GM23338 (cell line): ENCODE measurements at regions not wholly inside any gene's neighbourhood (a gene's known extent, or its start where the extent isn't known, plus 50 kb on each side); places are given as distances from the start of the nearest gene placed in this dataset.
A peak's percentile ranks its signal among the peaks of the same experiment; 100 is the strongest.

Experiments used
- ATAC-seq: fragments of 200-7000 bp; cut with Tn5 transposase; 3 replicates; pipeline ENCODE4 v1.9.1; 2020
- DNase-seq: peaks from one replicate; pipeline ENCODE4 v3.0.0-alpha.2; 2015; ENCODE audit warnings: low spot score
- H2AFZ ChIP-seq: fragments of 200-600 bp; sonication (generic); 2 replicates; pipeline ENCODE4 v1.8.0; 2016; ENCODE audit warnings: antibody characterized with exemption, mild to moderate bottlenecking, moderate library complexity
- H3F3A ChIP-seq: fragments of 200-600 bp; sonication (generic); replicated peaks from 2 replicates; pipeline ENCODE4 v1.8.0; 2017; ENCODE audit warnings: antibody characterized with exemption, mixed run types, low read depth
- H3K27ac ChIP-seq: fragments of 200-600 bp; sonication (generic); 2 replicates; pipeline ENCODE4 v1.6.1; 2016; ENCODE audit warnings: low read depth
- H3K27me3 ChIP-seq: fragments of 200-600 bp; sonication (generic); 2 replicates; pipeline ENCODE4 v1.8.0; 2016; ENCODE audit warnings: mild to moderate bottlenecking, mixed run types, moderate library complexity; ENCODE audit not compliant: insufficient read depth
- H3K36me3 ChIP-seq: fragments of 200-600 bp; sonication (generic); 2 replicates; pipeline ENCODE4 v1.8.0; 2016; ENCODE audit warnings: mild to moderate bottlenecking; ENCODE audit not compliant: insufficient read depth
- H3K4me1 ChIP-seq: fragments of 200-600 bp; sonication (generic); 2 replicates; pipeline ENCODE4 v1.8.0; 2016; ENCODE audit warnings: mild to moderate bottlenecking, moderate library complexity; ENCODE audit not compliant: insufficient read depth
- H3K4me2 ChIP-seq: fragments of 200-600 bp; sonication (generic); 2 replicates; pipeline ENCODE4 v1.7.1; 2017; ENCODE audit warnings: mixed run types
- H3K4me3 ChIP-seq: fragments of 200-600 bp; sonication (generic); 2 replicates; pipeline ENCODE4 v1.6.1; 2016; ENCODE audit warnings: mixed run types
- H3K79me2 ChIP-seq: fragments of 200-600 bp; sonication (generic); replicated peaks from 2 replicates; pipeline ENCODE4 v1.8.0; 2017; ENCODE audit warnings: mild to moderate bottlenecking; ENCODE audit not compliant: insufficient read depth
- H3K9me2 ChIP-seq: fragments of 200-600 bp; sonication (generic); 2 replicates; pipeline ENCODE4 v1.8.0; 2017; ENCODE audit not compliant: insufficient read depth
- H4K20me1 ChIP-seq: fragments of 200-600 bp; sonication (generic); replicated peaks from 2 replicates; pipeline ENCODE4 v1.8.0; 2017; ENCODE audit warnings: mild to moderate bottlenecking; ENCODE audit not compliant: insufficient read depth
- H3K27ac Mint-ChIP-seq: 2 replicates; pipeline ENCODE4 v1.8.0; 2020; ENCODE audit warnings: inconsistent platforms, mild to moderate bottlenecking, moderate library complexity, mixed read lengths
- H3K27me3 Mint-ChIP-seq: 3 replicates; pipeline ENCODE4 v1.8.0; 2022; ENCODE audit warnings: low read depth, mild to moderate bottlenecking, moderate library complexity, mixed read lengths, inconsistent platforms; ENCODE audit not compliant: insufficient read depth, poor library complexity
- H3K36me3 Mint-ChIP-seq: 3 replicates; pipeline ENCODE4 v1.8.0; 2021; ENCODE audit warnings: low read depth, mild to moderate bottlenecking, inconsistent platforms, moderate library complexity, mixed read lengths
- H3K4me1 Mint-ChIP-seq: 3 replicates; pipeline ENCODE4 v1.8.0; 2020; ENCODE audit warnings: mild to moderate bottlenecking, inconsistent platforms, mixed read lengths
- H3K4me3 Mint-ChIP-seq: 3 replicates; pipeline ENCODE4 v1.8.0; 2021; ENCODE audit warnings: moderate library complexity, mild to moderate bottlenecking, inconsistent platforms, mixed read lengths
- H3K9me3 Mint-ChIP-seq: 3 replicates; pipeline ENCODE4 v1.8.0; 2020; ENCODE audit warnings: moderate library complexity, mild to moderate bottlenecking, inconsistent platforms, mixed read lengths
- CREB1 ChIP-seq: fragments of 250-450 bp; sonication (Bioruptor Pico); IDR thresholded peaks from 2 replicates; pipeline ENCODE4 v1.5.0; 2020; ENCODE audit warnings: low read depth, mild to moderate bottlenecking, moderate library complexity
- CTCF ChIP-seq, 2 experiments: fragments of 200-600 bp in 1 of 2; sonication (generic) in 1 of 2; conservative IDR thresholded peaks; 2 replicates each; pipeline versions ENCODE4 v1.5.1 to v1.6.1; 2016 to 2017; ENCODE audit warnings: antibody characterized with exemption in 2 of 2, low read depth in 2 of 2, mild to moderate bottlenecking in 2 of 2, moderate library complexity in 1 of 2
- ETS1 ChIP-seq: IDR thresholded peaks from 2 replicates; pipeline ENCODE4 v1.6.1; 2016; ENCODE audit warnings: antibody characterized with exemption
- EZH2 ChIP-seq: fragments of 200-600 bp; sonication (generic); IDR thresholded peaks from one replicate; pipeline ENCODE4 v1.8.0; 2017; ENCODE audit warnings: antibody characterized with exemption, mild to moderate bottlenecking, low read depth; ENCODE audit not compliant: unreplicated experiment
- EZH2phosphoT487 ChIP-seq: fragments of 200-600 bp; sonication (generic); IDR thresholded peaks from one replicate; pipeline ENCODE4 v1.8.1; 2018; ENCODE audit warnings: antibody characterized with exemption; ENCODE audit not compliant: unreplicated experiment
- JUNB ChIP-seq: IDR thresholded peaks from one replicate; pipeline ENCODE4 v1.6.1; 2016; ENCODE audit warnings: antibody characterized with exemption; ENCODE audit not compliant: unreplicated experiment
- NANOG ChIP-seq: IDR thresholded peaks from 2 replicates; pipeline ENCODE4 v1.6.1; 2016; ENCODE audit warnings: antibody characterized with exemption, borderline replicate concordance
- POLR2AphosphoS5 ChIP-seq: IDR thresholded peaks from 2 replicates; pipeline ENCODE4 v1.6.1; 2016; ENCODE audit warnings: antibody characterized with exemption, low read depth
- REST ChIP-seq: IDR thresholded peaks from one replicate; pipeline ENCODE4 v1.6.1; 2018; ENCODE audit warnings: antibody characterized with exemption; ENCODE audit not compliant: unreplicated experiment
- STAT1 ChIP-seq: IDR thresholded peaks from one replicate; pipeline ENCODE4 v1.6.1; 2016; ENCODE audit warnings: antibody characterized with exemption; ENCODE audit not compliant: unreplicated experiment
- ZNF114 ChIP-seq: fragments of 250-450 bp; sonication (Bioruptor Pico); IDR thresholded peaks from 2 replicates; pipeline ENCODE4 v1.5.0; 2020; ENCODE audit warnings: mild to moderate bottlenecking, moderate library complexity
- ZNF331 ChIP-seq: fragments of 250-450 bp; sonication (Bioruptor Pico); IDR thresholded peaks from 2 replicates; pipeline ENCODE4 v1.5.0; 2020; ENCODE audit warnings: low read depth, mild to moderate bottlenecking, moderate library complexity
- ZNF462 ChIP-seq: fragments of 250-450 bp; sonication (Bioruptor Pico); IDR thresholded peaks from 2 replicates; pipeline ENCODE4 v1.5.0; 2020; ENCODE audit warnings: mild to moderate bottlenecking, moderate library complexity

GRCh38 chr4:82053396-82053795 lies 320.4 kb downstream of the HNRNPD start:
- H3K27ac Mint-ChIP-seq: no peak overlapping the region
- TF ChIP-seq ZNF331 (CRISPR knock-in tag): no peak
- TF ChIP-seq JUNB: no peak
- TF ChIP-seq EZH2: no peak
- TF ChIP-seq STAT1: no peak
- TF ChIP-seq POLR2AphosphoS5: no peak
- TF ChIP-seq REST: no peak
- TF ChIP-seq ZNF462: no peak
- no peak for TF ChIP-seq ETS1
- no peak for TF ChIP-seq ZNF114 (CRISPR knock-in tag)
- TF ChIP-seq CTCF (conservative IDR thresholded peaks at IDR 0.05; ENCODE audit: low read depth in 2 of 2): no peak
- no peak for TF ChIP-seq NANOG
- no peak for TF ChIP-seq CREB1
- no peak for TF ChIP-seq EZH2phosphoT487
- Histone ChIP-seq H4K20me1 (no peaks in the 10 kb centered on the region), H3K4me1 (no peaks in the 10 kb centered on the region), H3F3A (no peaks in the 10 kb centered on the region), H2AFZ (no peak overlapping the region), H3K27me3 (no peaks in the 10 kb centered on the region), H3K27ac (no peak overlapping the region), H3K36me3 (no peaks in the 10 kb centered on the region), H3K4me2 (no peak overlapping the region), H3K79me2 (no peaks in the 10 kb centered on the region), H3K4me3 (no peak overlapping the region), H3K9me2 (no peaks in the 10 kb centered on the region)
- no peaks in the 10 kb centered on the region for H3K27me3 Mint-ChIP-seq
- 0 out of 3 replicates have a peak, but pooled peaks cover 3% of the 10 kb centered on the region for H3K4me1 Mint-ChIP-seq
- no peak for DNase-seq
- H3K4me3 Mint-ChIP-seq: no peak overlapping the region
- ATAC-seq: 0 out of 3 replicates have a peak, but pooled peaks have one; percentile 28
- no peaks in the 10 kb centered on the region for H3K36me3 Mint-ChIP-seq
- H3K9me3 Mint-ChIP-seq: peaks cover 5% of the 10 kb centered on the region; the same call in 1 of the 3 replicates
